ENCODE measurements at regions not wholly inside any gene's neighbourhood (a gene's known extent, or its start where the extent isn't known, plus 50 kb on each side); places are given as distances from the start of the nearest gene placed in this dataset.

- no peak for TF ChIP-seq CTCF (IDR thresholded peaks at IDR 0.05; ENCODE audit: low read depth, low read length)
- no peak for TF ChIP-seq POLR2A (IDR thresholded peaks at IDR 0.05; ENCODE audit: extremely low read depth, insufficient read length)
- no peak for TF ChIP-seq MAX (IDR thresholded peaks at IDR 0.05; ENCODE audit: low read depth, low read length)
- no peak for TF ChIP-seq MYC (IDR thresholded peaks at IDR 0.05; ENCODE audit: low read depth, low read length)
Observed at GRCh38 chr12:127260531-127260930, 1006.4 kb upstream of the TMEM132C start.
